HFF-Myc (cell line): ENCODE measurements at regions not wholly inside any gene's neighbourhood (a gene's known extent, or its start where the extent isn't known, plus 50 kb on each side); places are given as distances from the start of the nearest gene placed in this dataset.

ENCODE experiments used
- DNase-seq: peaks from one replicate; pipeline ENCODE4 v3.0.0-alpha.2; 2011; ENCODE audit warnings: low read depth; ENCODE audit errors: extremely low read depth
- H3K4me3 ChIP-seq: replicated peaks from 2 replicates; pipeline ENCODE4 v1.5.1; 2011; ENCODE audit warnings: low read depth, mild to moderate bottlenecking, control low read depth, low read length
- TF ChIP-seq, protein P1 (sequence below): IDR thresholded peaks from 2 replicates; pipeline ENCODE4 v1.5.1; 2012; ENCODE audit warnings: mild to moderate bottlenecking, low read depth, low read length, control low read depth; ENCODE audit errors: missing control alignments

DNA sequence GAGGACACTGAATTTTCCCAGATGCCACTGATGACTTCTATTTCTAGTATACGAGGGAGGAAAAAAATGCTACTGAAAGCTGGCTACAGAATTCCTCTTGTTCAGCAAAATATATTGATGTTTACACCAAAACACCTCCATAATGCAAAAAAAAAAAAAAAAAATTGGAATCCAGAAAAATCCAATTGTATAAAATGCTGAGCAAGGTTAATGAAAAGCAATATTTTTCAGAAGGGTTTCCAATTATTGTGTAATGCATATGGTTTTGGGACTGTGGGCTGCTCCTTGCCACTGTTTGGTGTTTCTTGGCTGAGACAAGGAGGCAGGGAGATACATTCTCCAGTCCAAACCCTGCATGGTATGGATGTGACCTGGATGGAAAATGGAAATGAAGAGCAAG is 83.8 kb downstream of the LSM5 start:
- TF ChIP-seq, protein P1, sequence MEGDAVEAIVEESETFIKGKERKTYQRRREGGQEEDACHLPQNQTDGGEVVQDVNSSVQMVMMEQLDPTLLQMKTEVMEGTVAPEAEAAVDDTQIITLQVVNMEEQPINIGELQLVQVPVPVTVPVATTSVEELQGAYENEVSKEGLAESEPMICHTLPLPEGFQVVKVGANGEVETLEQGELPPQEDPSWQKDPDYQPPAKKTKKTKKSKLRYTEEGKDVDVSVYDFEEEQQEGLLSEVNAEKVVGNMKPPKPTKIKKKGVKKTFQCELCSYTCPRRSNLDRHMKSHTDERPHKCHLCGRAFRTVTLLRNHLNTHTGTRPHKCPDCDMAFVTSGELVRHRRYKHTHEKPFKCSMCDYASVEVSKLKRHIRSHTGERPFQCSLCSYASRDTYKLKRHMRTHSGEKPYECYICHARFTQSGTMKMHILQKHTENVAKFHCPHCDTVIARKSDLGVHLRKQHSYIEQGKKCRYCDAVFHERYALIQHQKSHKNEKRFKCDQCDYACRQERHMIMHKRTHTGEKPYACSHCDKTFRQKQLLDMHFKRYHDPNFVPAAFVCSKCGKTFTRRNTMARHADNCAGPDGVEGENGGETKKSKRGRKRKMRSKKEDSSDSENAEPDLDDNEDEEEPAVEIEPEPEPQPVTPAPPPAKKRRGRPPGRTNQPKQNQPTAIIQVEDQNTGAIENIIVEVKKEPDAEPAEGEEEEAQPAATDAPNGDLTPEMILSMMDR = no peak
- no peak overlapping the region for H3K4me3 ChIP-seq
- no peak for DNase-seq

DNA sequence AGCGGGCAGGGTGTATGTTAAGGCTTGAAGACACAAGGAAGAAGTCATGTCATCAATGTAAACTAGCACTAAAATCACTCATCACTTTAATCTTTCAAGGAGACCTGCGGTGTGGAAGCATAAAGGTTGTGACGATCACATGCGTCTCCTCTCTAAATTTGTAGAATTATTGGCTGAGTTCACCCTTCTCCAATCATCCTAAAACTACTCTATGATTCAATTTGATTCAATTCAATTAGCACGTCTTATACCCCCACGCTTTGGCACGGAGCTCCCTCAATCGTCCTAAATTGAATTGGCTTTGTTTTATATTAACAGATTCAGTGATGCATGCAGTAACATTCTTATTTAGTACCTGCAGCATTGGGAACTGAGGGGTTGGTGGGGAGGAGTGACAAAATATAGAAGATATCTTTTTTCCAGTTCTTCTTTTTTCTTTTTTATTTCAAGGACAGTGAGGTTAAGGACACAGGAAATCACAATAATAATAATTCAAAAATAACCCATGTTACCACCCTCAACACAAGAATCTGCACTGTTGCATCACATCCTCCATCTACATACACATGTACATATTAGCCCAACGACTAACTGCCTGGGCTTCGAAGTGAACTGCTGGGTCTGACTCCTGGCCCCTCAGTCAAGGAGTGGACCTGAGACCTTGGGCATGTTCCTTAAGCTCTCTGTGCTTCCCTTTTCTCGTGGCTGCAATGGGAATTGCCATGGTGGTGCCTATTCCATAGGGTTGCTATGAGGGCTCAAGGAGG is 86.5 kb downstream of the LSM5 start:
- no peak for DNase-seq
- TF ChIP-seq, protein P1 = no peak
- H3K4me3 ChIP-seq = no peak overlapping the region

DNA sequence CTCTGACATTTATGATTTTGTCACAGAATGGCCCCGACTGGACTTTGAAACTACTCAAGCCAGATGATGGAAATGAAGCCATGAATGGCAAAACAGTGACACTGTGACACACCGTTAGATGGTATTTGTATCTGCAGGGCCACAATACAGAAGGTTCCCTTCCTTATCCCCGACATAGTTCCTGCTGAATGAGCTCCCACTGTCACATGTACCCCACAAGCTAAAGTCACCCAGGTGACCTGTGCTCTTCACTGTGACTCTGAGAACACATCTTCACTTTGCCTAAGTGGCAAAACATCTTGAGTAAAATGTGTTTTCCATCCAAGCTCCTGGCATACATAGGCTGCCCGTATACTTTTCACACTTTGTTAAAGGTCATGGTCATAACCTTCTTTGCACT is 89.5 kb downstream of the LSM5 start:
- TF ChIP-seq, protein P1 = no peak
- H3K4me3 ChIP-seq = no peak overlapping the region
- no peak for DNase-seq

DNA sequence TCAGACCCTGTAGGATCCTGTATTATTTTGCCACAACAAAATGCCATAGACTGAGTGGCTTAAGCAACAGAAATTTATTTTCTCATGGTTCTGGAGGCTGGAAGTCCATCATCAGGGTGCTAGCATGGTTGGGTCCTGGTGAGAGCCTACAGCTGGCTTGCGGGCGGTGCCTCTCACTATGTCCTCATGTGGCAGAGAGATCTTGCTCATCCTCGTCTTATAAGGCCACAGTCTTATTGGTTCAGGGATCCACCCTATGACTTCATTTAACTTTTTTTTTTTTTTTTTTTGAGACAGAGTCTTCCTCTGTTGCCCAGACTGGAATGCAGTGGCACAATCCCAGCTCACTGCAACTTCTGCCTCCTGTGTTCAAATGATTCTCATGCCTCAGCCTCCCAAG is 90.9 kb downstream of the LSM5 start:
- TF ChIP-seq, protein P1 = no peak
- DNase-seq = no peak
- H3K4me3 ChIP-seq = no peak overlapping the region

DNA sequence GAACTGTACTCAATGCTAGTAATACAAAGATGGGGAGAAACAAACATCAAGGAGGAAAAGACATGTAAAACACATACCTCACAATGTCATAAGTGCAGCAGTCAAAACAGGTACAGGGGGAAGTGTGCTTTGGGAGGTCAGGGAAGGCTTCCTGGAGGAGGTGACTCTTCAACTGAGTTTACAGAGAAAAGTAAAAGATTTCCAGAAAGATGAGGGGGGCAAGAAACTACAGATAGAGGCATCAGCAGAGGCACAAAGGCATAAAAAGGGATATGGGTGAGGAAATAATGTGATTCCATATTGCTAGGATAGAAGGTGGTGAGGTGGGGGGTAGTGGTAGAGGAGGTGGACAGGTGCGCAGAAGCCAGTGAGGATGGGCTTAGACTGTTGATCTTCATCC is 95.0 kb downstream of the LSM5 start:
- TF ChIP-seq, protein P1 = no peak
- H3K4me3 ChIP-seq = no peak overlapping the region
- DNase-seq = no peak

DNA sequence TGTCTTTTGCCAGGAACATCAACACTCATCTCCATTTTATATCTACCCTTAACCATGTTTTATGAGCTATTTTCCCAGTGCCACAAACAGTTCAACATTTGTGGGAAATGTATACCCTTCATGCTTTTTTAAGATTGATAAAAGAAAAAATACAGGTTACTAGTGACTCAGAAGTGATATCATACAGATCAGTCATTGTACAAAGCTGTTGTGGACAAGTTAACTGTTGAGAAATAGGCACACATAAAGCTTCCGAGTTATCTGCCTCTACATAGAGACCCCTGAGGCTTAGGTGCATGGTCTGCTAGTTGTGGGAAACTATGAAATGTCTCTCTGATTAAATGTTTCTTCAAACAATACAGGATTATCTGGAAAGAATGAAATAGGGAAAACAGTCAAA is 96.3 kb downstream of the LSM5 start:
- no peak for DNase-seq
- TF ChIP-seq, protein P1 = no peak
- H3K4me3 ChIP-seq = no peak overlapping the region

DNA sequence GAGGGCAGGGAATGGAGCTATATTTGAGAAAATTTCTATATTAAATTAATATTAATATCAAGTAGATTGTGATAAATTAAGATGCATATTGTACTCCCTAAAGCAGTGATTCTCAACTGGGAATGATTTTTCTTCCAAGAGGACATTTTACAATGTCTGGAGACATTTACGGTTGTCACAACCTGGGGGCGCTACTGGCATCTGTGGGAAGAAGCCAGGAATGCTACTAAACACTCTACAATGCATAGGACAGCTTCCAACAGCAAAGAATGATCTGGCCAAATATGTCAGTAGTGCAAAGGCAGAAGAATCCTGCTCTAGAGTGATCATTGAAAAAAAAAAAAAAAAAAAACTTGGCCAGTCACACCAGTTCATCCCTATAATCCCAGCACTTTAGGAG is 100.0 kb downstream of the LSM5 start:
- TF ChIP-seq, protein P1 = no peak
- no peak for DNase-seq
- no peak overlapping the region for H3K4me3 ChIP-seq
